Upper lobe of left lung (tissue), 4 donors: ENCODE measurements at regions not wholly inside any gene's neighbourhood (a gene's known extent, or its start where the extent isn't known, plus 50 kb on each side); places are given as distances from the start of the nearest gene placed in this dataset.

Source experiments
- CTCF ChIP-seq, 6 experiments: fragments of 450-650 bp in 4 of 6; fragments of 200-600 bp in 2 of 6; sonication (generic) in 2 of 6; IDR thresholded peaks; one replicate each; pipeline ENCODE4 v1.5.1; 2016 to 2019; ENCODE audit warnings: antibody characterized with exemption in 6 of 6
- POLR2A ChIP-seq, 4 donors: fragments of 450-650 bp; IDR thresholded peaks; one replicate each; pipeline ENCODE4 v1.5.1; 2016 to 2017; ENCODE audit warnings: antibody characterized with exemption in 4 of 4, mild to moderate bottlenecking in 2 of 4
- POLR2AphosphoS5 ChIP-seq, 2 donors: sonication (generic); formaldehyde crosslinking; IDR thresholded peaks; one replicate each; pipeline ENCODE4 v1.5.1; 2017; ENCODE audit warnings: antibody characterized with exemption in 2 of 2

- no peak for TF ChIP-seq POLR2AphosphoS5 (IDR thresholded peaks at IDR 0.05)
- TF ChIP-seq POLR2A (IDR thresholded peaks at IDR 0.05) = no peak
- no peak for TF ChIP-seq CTCF (IDR thresholded peaks at IDR 0.05)
Observed at GRCh38 chr20:39632176-39632575, 670.0 kb downstream of the DHX35 start.
